Vagina (tissue), 2 donors: ENCODE measurements at regions not wholly inside any gene's neighbourhood (a gene's known extent, or its start where the extent isn't known, plus 50 kb on each side); places are given as distances from the start of the nearest gene placed in this dataset.

ENCODE experiments used
- POLR2A ChIP-seq, 2 donors: fragments of 450-650 bp; IDR thresholded peaks; one replicate each; pipeline ENCODE4 v1.6.1; 2017; ENCODE audit warnings: antibody characterized with exemption in 2 of 2, mild to moderate bottlenecking in 2 of 2, moderate library complexity in 2 of 2
- POLR2AphosphoS5 ChIP-seq, 2 donors: sonication (generic); formaldehyde crosslinking; IDR thresholded peaks; one replicate each; pipeline ENCODE4 v1.9.0; 2017; ENCODE audit warnings: antibody characterized with exemption in 2 of 2, mild to moderate bottlenecking in 2 of 2, low read depth in 1 of 2; ENCODE audit not compliant: insufficient read depth in 1 of 2
- TF ChIP-seq, protein P1 (sequence below), 3 experiments: fragments of 450-650 bp in 2 of 3; fragments of 200-600 bp in 1 of 3; sonication (generic) in 1 of 3; IDR thresholded peaks; one replicate each; pipeline ENCODE4 v1.5.1; 2017 to 2019; ENCODE audit warnings: antibody characterized with exemption in 3 of 3, mild to moderate bottlenecking in 2 of 3, moderate library complexity in 2 of 3

DNA sequence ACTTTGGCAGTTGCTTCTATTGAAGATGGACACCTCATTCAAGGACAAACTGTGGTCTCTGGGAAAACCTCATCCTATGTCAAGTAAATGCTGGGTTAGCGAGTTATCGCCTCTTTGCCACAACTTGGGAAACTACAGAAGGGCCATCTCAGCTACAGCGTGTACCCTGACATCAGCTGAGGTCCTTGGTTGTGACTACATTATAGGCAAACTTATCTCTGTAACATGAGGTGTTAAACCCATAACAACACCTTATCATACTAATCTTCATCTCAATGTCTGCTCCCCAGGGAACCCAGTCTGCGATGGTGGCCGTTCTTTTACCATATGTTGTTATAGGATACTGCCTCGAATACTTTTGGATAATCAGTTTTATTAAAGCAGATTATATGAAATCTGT is 1862.7 kb downstream of the STIM2 start:
- TF ChIP-seq, protein P1, sequence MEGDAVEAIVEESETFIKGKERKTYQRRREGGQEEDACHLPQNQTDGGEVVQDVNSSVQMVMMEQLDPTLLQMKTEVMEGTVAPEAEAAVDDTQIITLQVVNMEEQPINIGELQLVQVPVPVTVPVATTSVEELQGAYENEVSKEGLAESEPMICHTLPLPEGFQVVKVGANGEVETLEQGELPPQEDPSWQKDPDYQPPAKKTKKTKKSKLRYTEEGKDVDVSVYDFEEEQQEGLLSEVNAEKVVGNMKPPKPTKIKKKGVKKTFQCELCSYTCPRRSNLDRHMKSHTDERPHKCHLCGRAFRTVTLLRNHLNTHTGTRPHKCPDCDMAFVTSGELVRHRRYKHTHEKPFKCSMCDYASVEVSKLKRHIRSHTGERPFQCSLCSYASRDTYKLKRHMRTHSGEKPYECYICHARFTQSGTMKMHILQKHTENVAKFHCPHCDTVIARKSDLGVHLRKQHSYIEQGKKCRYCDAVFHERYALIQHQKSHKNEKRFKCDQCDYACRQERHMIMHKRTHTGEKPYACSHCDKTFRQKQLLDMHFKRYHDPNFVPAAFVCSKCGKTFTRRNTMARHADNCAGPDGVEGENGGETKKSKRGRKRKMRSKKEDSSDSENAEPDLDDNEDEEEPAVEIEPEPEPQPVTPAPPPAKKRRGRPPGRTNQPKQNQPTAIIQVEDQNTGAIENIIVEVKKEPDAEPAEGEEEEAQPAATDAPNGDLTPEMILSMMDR (IDR thresholded peaks at IDR 0.05), result no peak
- TF ChIP-seq POLR2A (IDR thresholded peaks at IDR 0.05) (no peak), POLR2AphosphoS5 (IDR thresholded peaks at IDR 0.05; ENCODE audit: insufficient read depth in 1 of 2, low read depth in 1 of 2) (no peak)
